H9 (cell line): ENCODE measurements at regions not wholly inside any gene's neighbourhood (a gene's known extent, or its start where the extent isn't known, plus 50 kb on each side); places are given as distances from the start of the nearest gene placed in this dataset.

Source experiments
- DNase-seq: peaks from one replicate; pipeline ENCODE4 v3.0.0-alpha.2; 2017
- H2AFZ ChIP-seq: one replicate; pipeline ENCODE4 v1.6.1; 2013; ENCODE audit warnings: mild to moderate bottlenecking, low read length, control low read depth, moderate library complexity
- H2AK5ac ChIP-seq: 2 replicates; pipeline ENCODE4 v1.6.1; 2013; ENCODE audit warnings: low read length, control low read depth, mixed read lengths; ENCODE audit not compliant: insufficient read length
- H2BK120ac ChIP-seq: one replicate; pipeline ENCODE4 v1.6.1; 2013; ENCODE audit warnings: low read depth, mild to moderate bottlenecking, low read length, control low read depth, inconsistent platforms; ENCODE audit not compliant: poor library complexity, severe bottlenecking
- H2BK12ac ChIP-seq: 2 replicates; pipeline ENCODE4 v1.6.1; 2013; ENCODE audit warnings: low read length, control low read depth, mixed read lengths, low read depth; ENCODE audit not compliant: insufficient read length
- H2BK15ac ChIP-seq: 2 replicates; pipeline ENCODE4 v1.6.1; 2013; ENCODE audit warnings: low read depth, low read length, control low read depth
- H2BK20ac ChIP-seq: one replicate; pipeline ENCODE4 v1.6.1; 2013; ENCODE audit warnings: low read depth, mild to moderate bottlenecking, low read length, control low read depth, inconsistent platforms; ENCODE audit not compliant: poor library complexity, severe bottlenecking
- H2BK5ac ChIP-seq: 2 replicates; pipeline ENCODE4 v1.6.1; 2013; ENCODE audit warnings: low read length, control low read depth, mixed read lengths; ENCODE audit not compliant: insufficient read length
- H3K14ac ChIP-seq: 2 replicates; pipeline ENCODE4 v1.6.1; 2013; ENCODE audit warnings: low read length, control low read depth; ENCODE audit not compliant: insufficient read depth
- H3K18ac ChIP-seq: 2 replicates; pipeline ENCODE4 v1.6.1; 2013; ENCODE audit warnings: low read depth, mild to moderate bottlenecking, mixed read lengths, low read length, control low read depth; ENCODE audit not compliant: insufficient read length
- H3K23ac ChIP-seq: 2 replicates; pipeline ENCODE4 v1.6.1; 2013; ENCODE audit warnings: low read length, control low read depth, mixed read lengths, low read depth; ENCODE audit not compliant: insufficient read length
- H3K23me2 ChIP-seq: 2 replicates; pipeline ENCODE4 v1.6.1; 2013; ENCODE audit warnings: low read depth, mild to moderate bottlenecking, mixed read lengths, low read length, control low read depth; ENCODE audit not compliant: insufficient read length, poor library complexity, severe bottlenecking
- H3K27ac ChIP-seq: 2 replicates; pipeline ENCODE4 v1.5.1; 2013; ENCODE audit warnings: low read length, control low read depth, mixed read lengths, low read depth; ENCODE audit not compliant: insufficient read length
- H3K27me3 ChIP-seq: 2 replicates; pipeline ENCODE4 v1.6.1; 2013; ENCODE audit warnings: low read length, control low read depth, inconsistent platforms; ENCODE audit not compliant: insufficient read depth
- H3K4ac ChIP-seq: 2 replicates; pipeline ENCODE4 v1.6.1; 2013; ENCODE audit warnings: low read depth, mild to moderate bottlenecking, control low read depth, inconsistent platforms, low read length, moderate library complexity
- H3K4me1 ChIP-seq: 2 replicates; pipeline ENCODE4 v1.6.1; 2013; ENCODE audit warnings: low read length, control low read depth, inconsistent platforms; ENCODE audit not compliant: insufficient read depth
- H3K4me2 ChIP-seq: 2 replicates; pipeline ENCODE4 v1.6.1; 2013; ENCODE audit warnings: low read length, control low read depth, mixed read lengths; ENCODE audit not compliant: insufficient read length, insufficient read depth
- H3K56ac ChIP-seq: 2 replicates; pipeline ENCODE4 v1.6.1; 2013; ENCODE audit warnings: low read depth, mild to moderate bottlenecking, mixed read lengths, low read length, control low read depth; ENCODE audit not compliant: insufficient read length
- H3K79me1 ChIP-seq: 2 replicates; pipeline ENCODE4 v1.6.1; 2013; ENCODE audit warnings: low read depth, mild to moderate bottlenecking, moderate library complexity, low read length, control low read depth, inconsistent platforms; ENCODE audit not compliant: insufficient read depth, poor library complexity, severe bottlenecking
- H3K79me2 ChIP-seq: 2 replicates; pipeline ENCODE4 v1.6.1; 2013; ENCODE audit warnings: low read length, control low read depth, inconsistent platforms; ENCODE audit not compliant: insufficient read depth
- H3K9ac ChIP-seq: 2 replicates; pipeline ENCODE4 v1.6.1; 2013; ENCODE audit warnings: low read length, control low read depth, mixed read lengths; ENCODE audit not compliant: insufficient read length; ENCODE audit errors: extremely low read depth
- H3K9me3 ChIP-seq: one replicate; pipeline ENCODE4 v1.6.1; 2013; ENCODE audit warnings: low read depth, low read length, inconsistent platforms; ENCODE audit not compliant: control insufficient read depth
- H3T11ph ChIP-seq: one replicate; pipeline ENCODE4 v1.6.1; 2013; ENCODE audit warnings: mild to moderate bottlenecking, low read length, control low read depth, inconsistent platforms
- H4K20me1 ChIP-seq: one replicate; pipeline ENCODE4 v1.6.1; 2013; ENCODE audit not compliant: control insufficient read depth, insufficient read length, insufficient read depth
- H4K5ac ChIP-seq: 2 replicates; pipeline ENCODE4 v1.6.1; 2013; ENCODE audit warnings: low read depth, mild to moderate bottlenecking, mixed read lengths, low read length, control low read depth; ENCODE audit not compliant: insufficient read length
- H4K8ac ChIP-seq: replicated peaks from 2 replicates; pipeline ENCODE4 v1.6.1; 2013; ENCODE audit warnings: low read length, control low read depth, mixed read lengths, low read depth; ENCODE audit not compliant: insufficient read length
- H4K91ac ChIP-seq: 2 replicates; pipeline ENCODE4 v1.6.1; 2013; ENCODE audit warnings: low read depth, mild to moderate bottlenecking, moderate library complexity, mixed read lengths, low read length, control low read depth; ENCODE audit not compliant: insufficient read length
- H3K27ac Mint-ChIP-seq, 3 experiments: 2 replicates in 2 of 3; 3 replicates in 1 of 3; pipeline ENCODE4 v1.8.0; 2020 to 2021; ENCODE audit warnings: mixed read lengths in 3 of 3, mild to moderate bottlenecking in 1 of 3, moderate library complexity in 1 of 3
- H3K27me3 Mint-ChIP-seq: 2 replicates; pipeline ENCODE4 v1.8.0; 2021; ENCODE audit warnings: low read depth, mild to moderate bottlenecking, moderate library complexity, mixed read lengths
- H3K36me3 Mint-ChIP-seq, 3 experiments: 2 replicates in 2 of 3; 3 replicates in 1 of 3; pipeline ENCODE4 v1.8.0; 2020 to 2021; ENCODE audit warnings: low read depth in 3 of 3, mixed read lengths in 3 of 3; ENCODE audit not compliant: insufficient read depth in 1 of 3
- H3K4me1 Mint-ChIP-seq, 2 experiments: 2 replicates each; pipeline ENCODE4 v1.8.0; 2020; ENCODE audit warnings: mixed read lengths in 2 of 2
- H3K4me3 Mint-ChIP-seq, 2 experiments: 2 replicates in 1 of 2; 3 replicates in 1 of 2; pipeline ENCODE4 v1.8.0; 2020 to 2021; ENCODE audit warnings: mild to moderate bottlenecking in 2 of 2, mixed read lengths in 2 of 2, moderate library complexity in 1 of 2
- H3K9me3 Mint-ChIP-seq, 2 experiments: 2 replicates in 1 of 2; 3 replicates in 1 of 2; pipeline ENCODE4 v1.8.0; 2020; ENCODE audit warnings: mild to moderate bottlenecking in 2 of 2, mixed read lengths in 2 of 2, moderate library complexity in 1 of 2
- CTCF ChIP-seq: fragments of 200-600 bp; sonication (generic); conservative IDR thresholded peaks from 3 replicates; pipeline ENCODE4 v1.8.0; 2021; ENCODE audit warnings: antibody characterized with exemption, mild to moderate bottlenecking
- WGBS: extraction: QIAGEN DNeasy Blood & Tissue Kit; methylation state at CpG from one replicate; pipeline ENCODE4 v1.1.7; 2013; ENCODE audit warnings: missing lambda C conversion rate, low lambda C conversion rate, mixed read lengths; ENCODE audit not compliant: insufficient read length; ENCODE audit errors: extremely low coverage; 5-methylcytosine and 5-hydroxymethylcytosine counted together

GRCh38 chr3:182413682-182414081 is 379.6 kb upstream of the ATP11B start:
- Histone ChIP-seq H4K20me1 (no peaks in the 10 kb centered on the region), H3K23ac (no peak overlapping the region), H4K8ac (no peak overlapping the region), H3K27me3 (no peaks in the 10 kb centered on the region), H3K79me1 (no peaks in the 10 kb centered on the region), H3T11ph (no peak overlapping the region), H3K4me2 (no peak overlapping the region), H3K18ac (no peak overlapping the region), H3K79me2 (0 out of 2 replicates have a peak, but pooled peaks cover 2% of the 10 kb centered on the region), H4K91ac (no peak overlapping the region), H2BK15ac (no peak overlapping the region), H3K4me1 (peaks cover 5% of the 10 kb centered on the region), H2AFZ (no peak overlapping the region), H3K9me3 (no peaks in the 10 kb centered on the region), H3K56ac (no peak overlapping the region), H2AK5ac (no peak overlapping the region), H2BK20ac (no peak overlapping the region), H3K9ac (no peak overlapping the region), H2BK120ac (no peak overlapping the region), H3K4ac (no peak overlapping the region), H4K5ac (no peak overlapping the region), H3K27ac (no peak overlapping the region), H3K14ac (no peak overlapping the region), H2BK5ac (no peak overlapping the region), H3K23me2 (no peaks in the 10 kb centered on the region), H2BK12ac (no peak overlapping the region)
- WGBS = no CpG with 5 or more reads among the region's 1 CpG
- H3K27ac Mint-ChIP-seq = no peak overlapping the region
- no peaks in the 10 kb centered on the region for H3K27me3 Mint-ChIP-seq
- peaks cover 0 to 2% of the 10 kb centered on the region in 2 experiments; a peak in 1 of 5 replicates for H3K9me3 Mint-ChIP-seq
- H3K4me1 Mint-ChIP-seq = peaks cover 8% of the 10 kb centered on the region in 2 experiments
- H3K4me3 Mint-ChIP-seq = no peak overlapping the region
- H3K36me3 Mint-ChIP-seq = no peaks in the 10 kb centered on the region
- no peak for DNase-seq
- no peak for TF ChIP-seq CTCF
